HS-27A (cell line): ENCODE measurements at regions not wholly inside any gene's neighbourhood (a gene's known extent, or its start where the extent isn't known, plus 50 kb on each side); places are given as distances from the start of the nearest gene placed in this dataset.
A peak's percentile ranks its signal among the peaks of the same experiment; 100 is the strongest.
"Not testable (repeated sequence)": the region's sequence is repeated elsewhere in the genome, so short reads cannot be mapped to it uniquely, and the experiment has no call there.

Experiments used
- DNase-seq: peaks from one replicate; pipeline ENCODE4 v3.0.0-alpha.2; 2012; ENCODE audit warnings: low read depth, missing footprints

DNA sequence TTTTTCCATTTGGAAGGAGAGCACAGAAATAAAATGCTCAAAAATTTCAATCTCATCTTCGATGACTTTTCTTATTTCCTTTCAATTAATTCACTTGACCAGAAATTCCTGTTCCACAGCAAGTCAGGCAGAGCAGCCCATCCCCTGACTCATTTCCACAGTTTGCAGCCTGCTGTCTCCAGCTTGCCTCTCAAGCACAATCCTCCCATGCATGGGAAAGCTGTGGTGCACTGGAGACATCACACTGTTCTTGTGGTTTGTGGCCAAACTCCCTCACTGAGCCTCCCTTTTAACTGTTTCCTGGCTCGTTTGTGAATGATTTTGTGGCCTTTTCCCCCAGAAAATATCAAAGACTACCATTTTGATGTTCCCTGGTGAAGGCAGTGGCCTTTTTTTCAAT is 114.0 kb upstream of the ENPEP start:
- DNase-seq, result no peak

DNA sequence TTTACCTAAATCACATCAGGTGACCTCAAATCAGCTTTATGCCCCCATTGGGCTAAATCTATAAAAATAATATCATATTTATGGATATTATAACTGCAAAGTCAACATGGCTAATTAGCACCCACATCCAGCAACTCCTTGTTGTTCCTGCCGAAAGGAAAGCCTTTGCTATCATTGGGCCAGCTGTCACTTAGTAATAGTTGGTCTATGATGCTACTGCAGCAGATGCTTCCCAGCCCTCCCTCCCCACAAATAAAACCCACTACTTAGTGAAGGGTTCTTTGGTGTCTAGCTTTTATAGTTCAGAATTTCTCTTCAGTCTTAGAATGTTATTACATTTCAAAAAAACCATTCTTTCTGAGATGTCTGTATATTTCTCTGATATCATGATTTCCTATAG is 116.9 kb upstream of the ENPEP start:
- no peak for DNase-seq

DNA sequence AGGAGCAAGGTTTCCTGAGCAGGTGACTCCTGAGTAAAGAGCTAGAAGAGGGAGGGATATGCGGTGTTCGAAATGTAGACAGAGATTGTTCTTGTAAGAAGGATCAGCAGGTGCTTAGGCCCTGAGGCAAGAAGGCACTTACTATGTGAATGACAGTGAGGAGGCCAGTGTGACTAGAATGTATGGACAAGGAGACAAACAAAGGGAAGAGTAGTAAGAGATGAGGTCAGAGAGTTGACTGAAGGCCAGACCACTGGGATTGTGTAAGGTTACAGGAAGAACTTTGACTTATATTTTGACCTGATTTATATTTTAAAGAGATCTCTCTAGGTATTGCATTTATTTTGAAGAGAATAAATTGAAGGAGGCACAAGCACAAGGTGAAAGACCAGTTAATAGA is 118.4 kb upstream of the ENPEP start:
- no peak for DNase-seq

DNA sequence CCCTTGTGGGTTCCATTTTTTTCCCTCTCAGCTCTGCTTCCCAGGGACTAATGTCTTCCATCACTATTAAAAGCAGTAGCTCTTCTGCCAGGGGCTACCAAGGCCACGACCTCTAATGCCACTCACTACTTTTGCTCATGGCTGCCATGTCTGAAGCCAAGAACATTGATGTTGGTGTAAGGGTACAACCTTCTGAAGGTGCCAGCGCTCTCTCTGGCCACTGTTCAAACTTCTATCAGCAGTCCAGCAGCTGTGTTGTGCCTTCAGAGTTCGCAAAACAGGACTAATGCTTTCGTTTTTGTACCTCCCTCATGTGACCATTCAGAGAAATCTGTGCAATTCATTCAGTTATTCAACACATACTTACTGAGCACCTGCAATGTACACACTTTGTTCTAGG is 121.5 kb upstream of the ENPEP start:
- no peak for DNase-seq

DNA sequence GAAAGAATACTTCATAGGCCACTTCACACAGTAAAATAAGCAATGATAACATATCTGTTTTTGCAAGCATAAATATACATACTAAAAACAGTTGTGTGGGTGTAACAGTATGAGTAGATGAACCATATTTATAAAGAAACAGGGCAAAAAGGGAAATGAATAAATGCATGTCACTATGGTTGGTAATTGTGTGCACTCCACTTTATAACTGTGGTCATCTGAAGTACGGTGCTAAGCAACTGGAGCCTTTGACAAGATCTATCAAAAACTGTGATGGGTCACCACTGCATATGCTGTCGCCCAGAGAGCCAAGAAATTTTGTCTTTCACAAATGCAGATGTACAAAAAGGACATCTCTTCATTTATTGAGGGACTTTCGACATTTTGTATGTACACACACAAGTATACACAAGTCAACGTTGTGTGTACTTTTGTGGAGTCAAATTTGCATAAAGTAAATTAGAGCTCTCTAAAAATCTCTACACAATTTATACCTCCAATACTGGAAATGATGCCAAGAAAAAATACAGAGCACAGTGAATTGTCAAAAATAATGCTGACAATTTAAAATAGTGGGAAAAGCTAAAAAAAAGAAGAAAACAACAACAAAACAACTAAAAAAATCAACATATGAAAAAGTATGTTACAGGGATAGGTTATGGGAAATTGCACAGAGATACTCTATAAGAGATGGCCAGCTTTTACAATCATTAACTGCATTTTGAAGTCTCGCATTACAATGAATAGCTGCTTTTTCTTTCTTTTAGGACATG is 123.1 kb upstream of the ENPEP start:
- no peak for DNase-seq

DNA sequence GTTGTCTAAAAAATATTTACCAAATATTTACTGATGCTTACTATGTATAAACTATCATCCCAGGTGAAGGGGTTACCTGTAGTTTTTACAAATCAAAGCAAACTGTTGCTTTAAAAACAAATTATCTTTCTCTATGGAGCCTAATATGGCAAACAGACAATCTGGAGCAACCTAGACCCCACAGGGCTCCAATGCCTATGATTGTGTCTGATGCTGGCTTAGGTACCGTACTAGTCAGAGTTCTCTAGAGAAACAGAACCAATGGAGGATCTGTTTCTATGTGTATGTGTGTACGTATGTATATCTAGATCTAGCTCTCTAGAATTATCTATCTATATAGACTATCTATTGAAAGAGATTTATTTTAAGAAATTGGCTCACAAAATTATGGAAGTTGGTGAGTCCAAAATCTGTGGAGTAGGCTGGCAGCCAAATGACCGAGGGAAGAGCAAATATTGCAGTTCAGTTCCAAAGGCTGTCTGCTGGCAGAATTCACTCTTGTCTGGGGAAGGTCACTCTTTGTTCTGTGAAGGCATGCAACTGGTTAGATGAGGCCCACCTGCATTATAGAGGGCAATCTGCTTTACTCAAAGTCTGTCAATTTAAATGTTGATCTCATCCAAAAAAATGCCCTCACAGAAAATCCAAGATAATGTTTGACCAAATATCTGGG is 127.1 kb upstream of the ENPEP start:
- no peak for DNase-seq

DNA sequence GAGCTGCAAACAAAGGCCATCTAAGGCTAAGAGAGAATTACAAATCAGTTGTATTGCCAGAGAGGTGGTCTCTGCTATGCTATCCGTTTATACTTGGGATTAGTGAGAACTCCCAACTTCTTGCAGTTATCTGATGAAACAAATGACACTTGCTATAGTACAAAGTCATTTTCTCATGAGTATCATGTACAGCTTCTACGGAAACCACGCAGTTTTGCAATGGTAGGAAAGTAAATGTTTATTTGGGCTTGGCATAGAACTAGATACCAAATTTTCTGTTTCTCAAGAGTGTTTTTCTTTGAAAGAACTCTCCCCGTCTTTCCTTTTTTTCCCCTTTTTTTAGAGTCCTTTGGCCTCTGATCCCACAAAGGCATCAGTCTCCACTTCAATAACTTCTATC is 128.2 kb upstream of the ENPEP start:
- DNase-seq, result no peak

DNA sequence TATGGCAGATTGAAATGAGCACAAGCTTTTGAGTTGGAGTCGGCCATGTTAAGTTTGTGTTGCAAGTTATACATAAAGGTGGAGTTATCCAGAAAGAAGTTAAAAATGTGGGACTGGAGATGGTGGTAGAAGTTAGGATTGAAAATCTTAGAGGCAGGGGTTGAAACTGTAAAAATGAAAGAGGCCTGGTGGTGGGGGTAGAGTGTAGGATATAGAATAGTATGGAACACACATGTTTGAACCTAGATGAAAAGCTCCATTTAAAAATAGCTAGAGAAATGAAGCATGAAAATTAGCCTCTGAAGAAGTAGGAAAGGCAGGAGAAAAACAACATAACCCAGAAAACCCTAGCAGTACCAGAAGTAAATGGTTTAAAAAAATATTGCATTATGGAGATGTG is 131.8 kb upstream of the ENPEP start:
- DNase-seq, result no peak

DNA sequence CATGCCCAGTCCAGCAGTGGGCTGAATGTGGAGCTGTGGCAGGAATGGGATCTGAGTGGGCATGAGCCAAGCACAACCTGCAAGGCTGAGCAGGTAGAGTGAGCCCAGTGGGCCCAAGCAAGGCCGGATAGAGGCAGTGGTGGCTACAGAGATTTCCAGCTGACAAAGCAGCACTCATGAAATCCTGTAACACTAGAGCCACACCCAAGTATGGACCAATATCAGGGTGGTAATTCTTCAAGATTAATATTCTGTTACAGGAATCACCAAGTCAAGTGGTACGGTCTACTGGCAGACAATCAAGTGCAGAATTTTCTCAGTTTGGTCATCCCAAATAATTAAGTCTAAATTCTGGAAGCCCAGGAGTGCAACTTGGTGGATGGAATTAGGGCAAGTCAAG is 132.4 kb upstream of the ENPEP start:
- no peak for DNase-seq

DNA sequence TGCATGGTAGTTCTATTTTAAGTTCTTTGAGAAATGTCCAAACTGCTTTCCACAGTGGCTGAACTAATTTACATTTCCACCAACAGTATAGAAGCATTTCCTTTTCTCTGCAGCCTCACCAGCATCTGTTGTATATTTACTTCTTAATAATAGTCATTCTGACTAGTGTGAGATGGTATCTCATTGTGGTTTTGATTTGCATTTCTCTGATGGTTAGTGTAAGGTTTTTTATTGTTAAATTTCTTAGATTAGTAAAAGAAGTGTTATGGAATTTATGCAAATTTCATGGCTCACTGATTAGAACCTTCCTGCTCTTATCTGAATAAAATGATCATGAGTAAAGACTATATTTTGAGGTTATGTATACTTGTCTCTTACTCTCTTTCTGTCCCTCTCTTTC is 134.8 kb upstream of the ENPEP start:
- DNase-seq, result not testable (repeated sequence)

DNA sequence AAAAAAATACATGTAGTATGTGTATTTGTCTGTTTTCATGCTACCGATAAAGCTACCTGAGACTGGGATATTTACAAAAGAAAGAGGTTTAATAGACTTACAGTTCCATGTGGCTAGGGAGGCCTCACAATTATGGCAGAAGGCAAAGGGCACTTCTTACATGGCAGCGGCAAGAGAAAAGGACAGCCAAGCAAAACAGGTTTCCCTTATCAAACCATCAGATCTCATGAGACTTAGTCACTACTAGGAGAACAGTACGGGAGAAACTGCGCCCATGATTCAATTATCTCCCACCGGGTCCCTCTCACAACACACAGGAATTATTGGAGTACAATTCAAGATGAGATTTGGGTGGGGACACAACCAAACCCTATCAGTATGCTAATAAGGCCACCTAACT is 137.0 kb upstream of the ELOVL6 start:
- no peak for DNase-seq

DNA sequence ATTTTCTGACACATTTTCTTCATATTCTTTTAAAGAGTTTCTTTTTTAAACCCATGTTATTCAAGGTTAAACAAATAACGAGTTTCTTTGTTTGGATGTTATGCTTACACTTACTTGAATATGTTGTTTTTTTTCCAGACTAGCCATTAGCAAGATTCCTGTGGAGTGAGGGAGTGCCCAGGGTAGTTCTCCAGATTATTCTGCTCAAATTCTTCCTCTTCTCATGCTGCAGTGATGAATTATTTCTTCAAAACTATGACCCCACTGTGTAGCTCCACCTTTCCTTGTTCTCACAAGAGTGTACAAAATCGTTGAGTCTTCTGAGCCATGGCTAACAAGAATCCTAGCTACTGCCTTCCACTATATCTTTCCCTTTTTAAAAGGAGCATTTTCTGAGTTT is 134.1 kb upstream of the ELOVL6 start:
- DNase-seq, result no peak

DNA sequence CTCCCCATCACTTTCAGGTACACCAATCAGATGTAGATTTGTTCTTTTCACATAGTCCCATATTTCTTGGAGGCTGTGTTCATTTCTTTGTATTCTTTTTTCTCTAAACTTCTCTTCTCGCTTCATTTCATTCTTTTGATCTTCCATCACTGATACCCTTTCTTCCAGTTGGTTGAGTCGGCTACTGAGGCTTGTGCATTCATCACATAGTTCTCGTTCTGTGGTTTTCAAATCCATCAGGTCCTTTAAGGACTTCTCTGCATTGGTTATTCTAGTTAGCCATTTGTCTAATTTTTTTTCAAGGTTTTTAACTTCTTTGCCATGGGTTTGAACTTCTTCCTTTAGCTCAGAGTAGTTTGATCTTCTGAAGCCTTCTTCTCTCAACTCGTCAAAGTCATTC is 128.0 kb upstream of the ELOVL6 start:
- not testable (repeated sequence) for DNase-seq

DNA sequence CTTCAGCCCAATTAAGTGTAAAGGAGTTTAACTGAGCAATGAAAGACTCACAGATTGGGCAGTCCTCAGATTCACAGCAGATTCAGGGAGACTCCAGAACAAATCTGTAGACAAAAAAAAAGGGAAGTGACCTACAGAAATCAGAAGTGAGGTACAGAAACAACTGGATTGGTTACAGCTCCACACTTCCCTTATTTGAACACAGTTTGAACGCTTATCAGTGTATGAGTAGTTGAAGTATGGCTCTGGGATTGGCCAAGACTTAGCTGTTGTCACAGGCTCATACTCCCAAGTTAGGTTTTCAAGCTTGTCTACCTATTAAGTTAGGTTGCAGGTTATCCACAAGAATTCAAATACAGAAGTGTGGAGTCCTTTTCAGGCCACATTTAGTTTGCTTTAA is 112.4 kb upstream of the ELOVL6 start:
- no peak for DNase-seq

DNA sequence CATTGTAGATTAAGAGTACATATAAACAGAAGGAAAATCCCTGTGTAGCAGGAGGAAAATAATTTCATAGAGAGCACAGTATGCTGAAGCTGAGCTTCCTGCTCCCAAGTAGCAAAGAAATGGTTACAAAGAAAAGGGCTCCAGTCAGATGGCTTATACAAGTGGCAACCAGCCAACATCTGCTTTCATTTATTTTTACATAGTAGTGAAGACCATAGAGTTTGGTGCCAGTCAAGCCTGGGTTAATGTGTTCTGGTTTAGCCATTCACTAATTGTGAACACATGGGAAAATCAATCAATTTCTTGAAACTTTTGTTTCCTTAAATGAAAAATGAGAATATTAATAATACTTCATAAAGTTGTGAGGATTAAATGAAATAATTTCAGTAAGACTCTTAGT is 111.3 kb upstream of the ELOVL6 start:
- DNase-seq, result no peak

DNA sequence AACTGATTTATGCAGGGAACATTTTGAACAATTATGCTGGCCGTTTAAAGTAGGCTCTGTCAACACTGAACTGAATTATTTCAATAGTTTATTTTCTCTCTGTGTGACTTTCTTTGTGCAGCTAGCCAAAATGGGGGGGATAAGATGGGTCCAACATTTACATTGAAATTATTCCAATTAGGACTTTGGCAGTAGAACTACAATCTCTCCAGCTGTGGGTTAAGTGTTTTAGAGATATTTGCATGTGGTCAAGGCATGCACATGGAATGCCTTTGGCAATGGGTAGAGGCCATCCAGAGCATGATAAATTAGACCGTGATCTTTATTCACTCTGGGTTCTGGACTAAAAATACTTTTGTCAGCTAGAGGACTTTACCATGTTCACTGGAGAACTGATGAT is 107.9 kb upstream of the ELOVL6 start:
- DNase-seq, result no peak

DNA sequence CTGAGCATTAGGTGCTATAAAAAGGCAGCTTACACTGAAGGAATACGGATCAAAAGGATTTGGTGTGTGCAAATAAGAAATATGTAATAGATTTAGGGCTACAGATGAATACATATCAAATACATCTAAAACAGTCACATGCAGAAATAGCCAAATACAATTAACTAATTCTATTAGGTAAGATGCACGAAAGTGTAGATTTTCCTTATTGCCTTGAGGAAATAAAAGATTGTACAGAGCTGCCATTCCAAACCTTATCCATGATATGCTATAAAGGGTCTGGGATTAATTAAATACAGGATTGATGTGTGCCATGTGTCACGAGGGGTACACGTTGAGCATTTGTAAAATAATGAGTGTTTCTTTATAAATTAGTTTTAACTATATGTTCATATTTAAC is 107.0 kb upstream of the ELOVL6 start:
- DNase-seq, result no peak

DNA sequence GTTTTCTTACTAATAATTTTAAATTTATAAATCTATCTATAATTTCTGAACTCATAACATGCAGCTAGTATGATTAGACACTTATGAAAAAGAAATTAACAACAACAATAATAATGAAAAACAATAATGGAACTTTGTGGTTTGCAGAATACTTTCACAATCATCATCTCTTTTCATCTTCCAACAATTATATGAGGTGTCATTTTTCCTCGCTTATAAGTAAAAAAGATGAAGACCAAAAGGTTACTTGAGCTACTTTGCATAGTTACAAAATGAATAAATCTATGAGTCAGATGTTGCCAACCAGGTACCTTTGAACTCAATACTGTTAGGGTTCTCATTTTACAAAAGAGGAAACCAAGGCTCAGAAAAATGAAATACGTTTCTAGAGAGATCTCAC is 98.5 kb upstream of the ELOVL6 start:
- DNase-seq, result no peak

DNA sequence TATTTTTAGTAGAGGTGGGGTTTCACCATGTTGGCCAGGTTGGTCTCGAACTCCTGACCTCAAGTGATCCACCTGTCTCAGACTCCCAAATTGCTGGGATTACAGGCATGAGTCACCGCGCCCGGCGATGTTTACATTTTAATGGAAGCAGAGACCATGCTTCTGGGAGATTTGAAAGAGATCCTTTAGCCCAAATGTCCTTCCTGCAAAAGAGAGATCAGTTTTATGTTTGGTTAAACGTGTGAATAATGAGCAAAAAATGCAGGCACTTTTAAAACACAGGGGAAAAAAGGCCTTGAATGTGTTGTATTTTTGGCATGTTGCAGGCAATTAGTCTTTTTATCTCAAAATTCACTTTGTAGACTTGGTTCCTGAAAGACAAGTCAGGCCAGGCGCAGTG is 95.8 kb upstream of the ELOVL6 start:
- peak; percentile 74 for DNase-seq

DNA sequence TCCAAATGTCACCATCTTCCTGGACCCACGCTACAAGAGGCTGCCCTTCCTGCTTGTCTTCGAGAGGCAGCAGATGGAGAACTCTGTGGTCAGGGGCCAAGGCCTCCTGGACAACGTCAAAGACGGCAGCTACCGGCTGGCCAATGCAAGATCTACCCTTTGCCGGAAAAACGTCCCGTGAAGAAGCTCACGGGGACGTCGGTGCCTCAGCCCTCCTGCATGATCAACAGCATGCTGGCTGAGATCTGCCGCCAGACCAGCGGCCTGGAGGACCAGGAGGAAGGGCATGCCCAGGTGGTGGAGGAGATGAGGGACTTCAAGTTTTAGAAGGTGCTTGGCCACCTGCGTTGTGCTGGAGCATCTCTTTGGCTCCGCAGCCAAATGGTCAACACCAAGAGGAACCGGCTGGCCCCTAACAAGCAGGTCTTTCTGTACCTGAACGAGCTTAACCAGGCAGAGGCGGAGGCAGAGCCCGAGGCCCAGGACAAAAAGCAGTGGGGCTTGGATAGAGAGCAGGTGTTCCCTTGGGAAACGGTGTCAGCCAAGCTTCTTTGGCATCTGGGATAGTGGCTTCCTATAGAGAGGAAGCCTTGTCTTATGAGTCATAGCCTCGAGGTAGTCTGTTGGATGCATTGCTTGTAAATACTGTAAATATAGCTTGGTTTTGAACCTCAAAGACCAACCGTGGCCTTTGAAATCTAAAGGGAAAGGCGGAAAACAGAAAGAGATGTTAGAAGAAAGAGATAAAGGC is 94.8 kb upstream of the ELOVL6 start:
- DNase-seq, result no peak

DNA sequence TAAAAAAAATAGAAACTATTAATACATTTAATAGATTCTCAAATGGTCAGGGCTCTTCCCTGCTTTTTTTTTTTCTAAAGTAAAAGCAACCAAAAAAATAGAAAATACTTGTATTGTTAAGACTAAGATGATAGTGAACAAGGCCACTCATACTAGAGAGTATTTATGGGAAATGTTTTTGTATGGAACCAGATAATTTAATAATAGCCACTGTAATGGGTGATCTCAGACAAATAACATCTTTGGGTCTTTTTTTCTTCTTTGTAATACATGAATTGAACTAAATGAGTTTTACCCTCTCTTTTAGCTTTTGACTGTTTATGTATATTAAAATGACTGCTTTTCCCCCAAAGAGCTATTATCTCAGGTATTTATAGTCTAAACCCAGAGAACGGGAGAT is 92.1 kb upstream of the ELOVL6 start:
- DNase-seq, result no peak

DNA sequence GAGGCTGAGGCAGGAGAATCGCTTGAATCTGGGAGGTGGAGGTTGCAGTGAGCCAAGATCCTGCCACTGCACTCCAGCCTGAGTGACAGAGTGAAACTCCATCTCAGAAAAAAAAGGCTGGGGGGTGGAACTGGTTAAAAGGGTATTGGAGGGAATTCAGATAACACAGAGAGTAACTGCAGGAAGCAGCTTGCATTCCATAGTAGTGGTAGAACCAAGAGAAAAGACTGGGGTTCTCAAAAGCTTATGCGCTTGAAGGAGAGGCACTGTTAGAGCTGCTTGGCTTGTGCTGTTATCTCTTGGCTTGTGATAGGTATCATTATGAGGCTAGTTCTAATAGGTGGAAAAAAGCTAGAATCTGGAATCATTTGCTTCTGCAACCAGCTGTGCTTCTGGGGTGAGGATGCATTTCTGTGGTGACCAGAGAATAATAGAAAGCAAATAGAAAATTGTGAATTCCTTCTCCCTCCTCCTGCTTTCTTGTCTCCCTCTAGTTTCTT is 91.2 kb upstream of the ELOVL6 start:
- no peak for DNase-seq

DNA sequence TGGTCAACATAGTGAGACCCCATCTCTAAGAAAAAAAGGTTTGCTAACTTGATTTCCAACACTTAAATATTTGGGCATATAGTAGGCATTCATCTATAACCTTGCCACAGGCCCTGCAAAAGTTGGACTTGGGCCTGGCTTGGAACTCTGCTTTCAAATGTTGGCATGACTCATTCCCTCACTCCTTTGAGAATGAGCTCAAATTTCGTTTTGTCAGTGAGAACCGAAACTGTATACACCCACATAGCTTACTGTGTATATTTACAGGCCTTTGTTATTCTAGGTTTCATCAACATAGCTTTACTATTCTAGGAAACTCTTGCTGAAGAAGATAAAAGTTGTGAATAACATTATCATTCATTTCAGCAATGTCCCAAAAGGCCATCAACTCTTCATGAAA is 88.7 kb upstream of the ELOVL6 start:
- DNase-seq, result peak; percentile 64
